Esophagus muscularis mucosa (tissue), 4 donors: ENCODE measurements at regions not wholly inside any gene's neighbourhood (a gene's known extent, or its start where the extent isn't known, plus 50 kb on each side); places are given as distances from the start of the nearest gene placed in this dataset.
"Not testable (repeated sequence)": the region's sequence is repeated elsewhere in the genome, so short reads cannot be mapped to it uniquely, and the experiment has no call there.

Experiments
- DNase-seq: peaks from one replicate; pipeline ENCODE4 v3.0.0-alpha.2; 2017; ENCODE audit errors: extremely low spot score
- H3K27ac ChIP-seq, 4 donors: fragments of 200-600 bp; sonication (generic); replicated peaks in 1 of 4; 1 replicate in 3 of 4; 2 replicates in 1 of 4; pipeline ENCODE4 v1.5.1; 2016 to 2019; ENCODE audit warnings: mild to moderate bottlenecking in 1 of 4
- H3K27me3 ChIP-seq, 4 donors: fragments of 200-600 bp; sonication (generic); one replicate each; pipeline versions ENCODE4 v1.5.1 to v1.6.0; 2016 to 2019
- H3K36me3 ChIP-seq, 4 donors: fragments of 200-600 bp; sonication (generic); one replicate each; pipeline ENCODE4 v1.5.1; 2016 to 2019
- H3K4me1 ChIP-seq, 4 donors: fragments of 200-600 bp; sonication (generic); one replicate each; pipeline ENCODE4 v1.5.1; 2016 to 2019
- H3K4me3 ChIP-seq, 4 donors: fragments of 200-600 bp; sonication (generic); 1 replicate in 2 of 4; 2 replicates in 2 of 4; pipeline ENCODE4 v1.5.1; 2016 to 2019; ENCODE audit warnings: mild to moderate bottlenecking in 4 of 4, moderate library complexity in 1 of 4
- H3K9me3 ChIP-seq, 4 donors: fragments of 200-600 bp; sonication (generic); 1 replicate in 3 of 4; 2 replicates in 1 of 4; pipeline ENCODE4 v1.5.1; 2016 to 2019
- EP300 ChIP-seq: sonication (generic); formaldehyde crosslinking; IDR thresholded peaks from one replicate; pipeline ENCODE4 v1.6.1; 2017; ENCODE audit warnings: antibody characterized with exemption
- POLR2A ChIP-seq: fragments of 450-650 bp; IDR thresholded peaks from one replicate; pipeline ENCODE4 v1.6.1; 2017; ENCODE audit warnings: antibody characterized with exemption, moderate library complexity, mild to moderate bottlenecking, low read depth
- POLR2AphosphoS5 ChIP-seq, 2 donors: sonication (generic); formaldehyde crosslinking; IDR thresholded peaks; one replicate each; pipeline ENCODE4 v1.6.1; 2017; ENCODE audit warnings: antibody characterized with exemption in 2 of 2
- WGBS: methylation state at CpG from one replicate; pipeline ENCODE4 v1.1.5; 2018; 5-methylcytosine and 5-hydroxymethylcytosine counted together
- intact Hi-C: fragments of 100-400 bp; cut with DNase I; formaldehyde crosslinking; loops from one replicate; pipeline ENCODE4 v1.15.1; 2023
- TF ChIP-seq, protein P1 (sequence below), 3 experiments: fragments of 200-600 bp in 2 of 3; fragments of 450-650 bp in 1 of 3; sonication (generic) in 2 of 3; IDR thresholded peaks; one replicate each; pipeline ENCODE4 v1.5.1; 2017 to 2019; ENCODE audit warnings: antibody characterized with exemption in 3 of 3, mild to moderate bottlenecking in 2 of 3, moderate library complexity in 1 of 3

DNA sequence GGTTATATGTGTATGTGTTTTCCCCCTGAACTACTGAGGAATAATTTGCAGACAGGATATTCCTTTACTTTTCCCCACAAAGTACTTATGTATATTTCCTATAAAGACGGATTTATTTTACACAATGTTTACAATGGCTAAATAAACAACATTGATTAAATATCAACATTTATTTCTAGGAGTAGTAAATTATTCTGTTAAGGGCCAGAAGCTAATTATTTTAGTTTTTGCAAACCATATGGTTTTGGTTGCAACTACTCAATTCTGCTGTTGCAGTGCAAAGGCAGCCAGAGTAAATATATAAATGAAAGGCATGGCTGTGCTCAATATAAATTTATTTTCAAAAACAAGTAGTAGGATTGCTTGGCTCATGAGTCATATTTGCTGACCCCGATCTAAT, 907.1 kb upstream of the MBL2 start:
- no peaks in the 10 kb centered on the region for H3K27me3 ChIP-seq
- no peaks in the 10 kb centered on the region for H3K36me3 ChIP-seq
- H3K4me1 ChIP-seq, result no peaks in the 10 kb centered on the region
- no peaks in the 10 kb centered on the region for H3K9me3 ChIP-seq
- no peak overlapping the region for H3K4me3 ChIP-seq
- TF ChIP-seq POLR2AphosphoS5 (IDR thresholded peaks at IDR 0.05) (no peak), EP300 (no peak), POLR2A (no peak)
- TF ChIP-seq, protein P1, sequence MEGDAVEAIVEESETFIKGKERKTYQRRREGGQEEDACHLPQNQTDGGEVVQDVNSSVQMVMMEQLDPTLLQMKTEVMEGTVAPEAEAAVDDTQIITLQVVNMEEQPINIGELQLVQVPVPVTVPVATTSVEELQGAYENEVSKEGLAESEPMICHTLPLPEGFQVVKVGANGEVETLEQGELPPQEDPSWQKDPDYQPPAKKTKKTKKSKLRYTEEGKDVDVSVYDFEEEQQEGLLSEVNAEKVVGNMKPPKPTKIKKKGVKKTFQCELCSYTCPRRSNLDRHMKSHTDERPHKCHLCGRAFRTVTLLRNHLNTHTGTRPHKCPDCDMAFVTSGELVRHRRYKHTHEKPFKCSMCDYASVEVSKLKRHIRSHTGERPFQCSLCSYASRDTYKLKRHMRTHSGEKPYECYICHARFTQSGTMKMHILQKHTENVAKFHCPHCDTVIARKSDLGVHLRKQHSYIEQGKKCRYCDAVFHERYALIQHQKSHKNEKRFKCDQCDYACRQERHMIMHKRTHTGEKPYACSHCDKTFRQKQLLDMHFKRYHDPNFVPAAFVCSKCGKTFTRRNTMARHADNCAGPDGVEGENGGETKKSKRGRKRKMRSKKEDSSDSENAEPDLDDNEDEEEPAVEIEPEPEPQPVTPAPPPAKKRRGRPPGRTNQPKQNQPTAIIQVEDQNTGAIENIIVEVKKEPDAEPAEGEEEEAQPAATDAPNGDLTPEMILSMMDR (IDR thresholded peaks at IDR 0.05), result no peak
- intact Hi-C loops, result no loop called here
- DNase-seq, result no peak
- 58% methylated on average over 2 of the region's 2 CpGs for WGBS
- H3K27ac ChIP-seq, result no peak overlapping the region

DNA sequence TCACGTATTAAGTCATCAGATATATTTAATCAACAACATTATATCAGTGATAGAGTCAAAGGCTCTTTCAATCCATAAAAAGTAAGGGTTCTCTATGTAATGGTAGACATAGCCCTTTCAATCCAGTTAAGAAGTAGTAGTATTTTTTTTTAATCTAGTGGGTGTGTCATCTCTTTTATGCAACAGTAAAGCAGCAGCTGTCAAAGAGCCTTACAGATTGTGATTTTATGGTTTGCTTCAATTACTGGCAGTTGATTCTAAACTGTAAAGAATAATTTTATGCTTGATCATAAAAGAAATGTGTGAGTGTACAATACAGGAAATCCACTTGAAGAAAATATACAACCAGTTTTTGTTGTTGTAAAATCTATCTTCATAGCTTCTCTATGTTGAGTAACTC, 902.6 kb upstream of the MBL2 start:
- Histone ChIP-seq H3K9me3 (peaks cover 0 to under 1% (median 0%) of the 10 kb centered on the region in 4 donors), H3K27me3 (no peaks in the 10 kb centered on the region), H3K4me3 (no peak overlapping the region), H3K4me1 (no peaks in the 10 kb centered on the region), H3K36me3 (no peaks in the 10 kb centered on the region), H3K27ac (no peak overlapping the region)
- TF ChIP-seq POLR2A (no peak), EP300 (no peak), POLR2AphosphoS5 (IDR thresholded peaks at IDR 0.05) (no peak)
- TF ChIP-seq, protein P1 (IDR thresholded peaks at IDR 0.05), result no peak
- DNase-seq, result no peak
- intact Hi-C loops, result no loop called here
- WGBS, result 59% methylated on average over 1 of the region's 1 CpG

DNA sequence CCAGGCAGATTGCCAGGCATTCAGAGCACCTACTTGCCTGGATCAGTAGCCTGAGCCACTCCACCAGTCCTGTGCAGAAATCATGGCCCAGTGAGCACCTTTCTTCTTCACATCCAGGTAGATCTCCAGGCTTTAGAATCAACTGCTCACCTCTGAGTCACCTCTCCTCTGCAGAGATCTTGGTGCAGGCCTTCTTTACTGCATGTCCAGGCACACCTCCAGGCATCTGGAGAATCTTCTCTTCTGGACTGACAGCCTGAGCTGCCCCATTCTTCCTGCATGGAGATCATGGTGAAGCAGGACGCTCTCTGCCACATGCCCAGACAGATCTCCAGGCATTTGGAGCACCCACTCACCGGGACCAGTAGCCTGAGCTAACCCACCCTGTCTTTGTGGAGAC, 894.5 kb upstream of the MBL2 start:
- H3K4me3 ChIP-seq, result no peak overlapping the region
- H3K27ac ChIP-seq, result no peak overlapping the region
- peaks cover 0 to 8% (median 4%) of the 10 kb centered on the region in 4 donors for H3K4me1 ChIP-seq
- no peak for DNase-seq
- intact Hi-C loops, result no loop called here
- 94% methylated on average over 2 of the region's 2 CpGs for WGBS
- no peaks in the 10 kb centered on the region for H3K36me3 ChIP-seq
- H3K27me3 ChIP-seq, result no peaks in the 10 kb centered on the region
- TF ChIP-seq POLR2AphosphoS5 (IDR thresholded peaks at IDR 0.05) (no peak), EP300 (no peak), POLR2A (no peak)
- TF ChIP-seq, protein P1 (IDR thresholded peaks at IDR 0.05), result no peak
- peaks cover 0 to 18% (median 6%) of the 10 kb centered on the region in 4 donors for H3K9me3 ChIP-seq

DNA sequence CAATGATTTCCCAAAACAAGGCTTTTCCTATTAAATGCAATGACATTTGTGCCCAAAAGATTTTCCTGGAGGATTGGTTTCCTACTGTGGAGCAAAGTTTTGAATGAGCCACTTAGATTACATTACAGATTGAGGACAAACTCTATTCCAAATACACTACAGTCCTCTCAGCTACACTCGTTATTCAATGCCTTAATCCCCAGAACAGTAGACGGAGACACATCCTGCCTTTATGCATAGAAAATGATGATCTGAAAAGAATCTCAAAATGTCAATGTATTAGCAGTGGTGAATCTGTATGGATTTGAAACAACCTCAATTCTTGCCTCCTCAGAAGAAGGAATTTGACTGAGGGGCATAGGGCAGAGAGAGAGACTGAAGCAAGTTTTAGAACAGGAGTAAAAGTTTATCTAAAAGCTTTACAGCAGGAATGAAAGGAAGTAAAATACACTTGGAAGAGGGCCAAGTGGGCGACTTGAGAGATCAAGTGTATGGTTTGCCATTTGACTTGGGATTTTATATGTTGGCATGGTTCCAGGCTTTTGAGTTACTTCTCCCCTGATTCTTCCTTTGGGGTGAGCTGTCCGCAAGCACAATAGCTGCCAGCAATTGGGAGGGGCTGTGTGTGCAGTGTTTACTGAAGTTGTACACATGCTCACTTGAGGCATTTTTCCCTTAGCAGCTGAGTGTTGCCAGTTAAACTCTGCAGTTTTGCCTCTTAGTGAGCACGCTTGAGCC, 891.9 kb upstream of the MBL2 start:
- H3K4me1 ChIP-seq, result peaks cover 0 to 8% (median 4%) of the 10 kb centered on the region in 4 donors
- H3K9me3 ChIP-seq, result peaks cover 0 to 13% (median 2%) of the 10 kb centered on the region in 4 donors
- TF ChIP-seq, protein P1 (IDR thresholded peaks at IDR 0.05), result no peak
- TF ChIP-seq POLR2AphosphoS5 (IDR thresholded peaks at IDR 0.05), result no peak
- no peaks in the 10 kb centered on the region for H3K36me3 ChIP-seq
- H3K27ac ChIP-seq, result no peak overlapping the region
- H3K27me3 ChIP-seq, result no peaks in the 10 kb centered on the region
- no peak for DNase-seq
- WGBS, result 28% methylated on average over 5 of the region's 5 CpGs
- intact Hi-C loops, result no loop called here
- H3K4me3 ChIP-seq, result no peak overlapping the region

DNA sequence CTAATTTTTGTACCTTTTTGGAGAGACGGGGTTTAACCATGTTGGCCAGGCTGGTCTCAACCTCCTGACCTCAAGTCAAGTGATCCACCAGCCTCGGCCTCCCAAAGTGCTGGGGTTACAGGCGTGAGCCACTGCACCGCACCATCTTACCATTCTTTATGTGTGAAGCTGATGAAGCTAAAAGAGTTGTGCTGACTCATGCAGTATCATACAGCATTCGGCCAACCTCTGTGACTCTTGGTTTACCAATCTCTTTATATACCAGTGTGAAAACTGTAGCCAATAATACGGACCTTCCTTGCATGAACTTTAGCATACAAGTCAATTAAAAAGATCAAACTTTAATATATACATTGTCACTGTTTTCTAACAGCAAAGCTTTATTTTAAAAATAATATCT, 878.2 kb upstream of the MBL2 start:
- WGBS, result 93% methylated on average over 6 of the region's 6 CpGs
- TF ChIP-seq POLR2AphosphoS5 (IDR thresholded peaks at IDR 0.05) (no peak), POLR2A (no peak), EP300 (no peak)
- TF ChIP-seq, protein P1 (IDR thresholded peaks at IDR 0.05), result no peak
- DNase-seq, result no peak

DNA sequence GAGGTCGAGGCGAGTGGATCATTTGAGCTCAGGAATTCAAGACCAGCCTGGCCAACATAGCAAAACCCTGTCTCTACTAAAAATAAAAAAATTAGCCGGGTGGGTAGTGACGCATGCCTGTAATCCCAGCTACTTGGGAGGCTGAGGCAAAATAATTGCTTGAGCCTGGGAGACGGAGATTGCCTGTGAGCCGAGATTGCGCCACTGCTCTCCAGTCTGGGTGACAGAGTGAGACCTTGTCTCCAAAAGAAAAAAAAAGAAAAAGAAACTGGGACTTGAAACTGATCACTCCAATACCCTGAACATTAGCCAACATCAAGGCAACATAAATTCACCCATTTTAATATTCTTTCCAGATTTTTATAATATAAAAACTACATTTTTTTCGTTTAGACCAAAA, 874.6 kb upstream of the MBL2 start:
- H3K4me3 ChIP-seq, H3K36me3 ChIP-seq, H3K4me1 ChIP-seq, H3K9me3 ChIP-seq, DNase-seq, H3K27ac ChIP-seq, intact Hi-C loops, H3K27me3 ChIP-seq: not testable (repeated sequence)
- 76% methylated on average over 8 of the region's 8 CpGs for WGBS

More for the DNA sequence above, 878.2 kb upstream of the MBL2 start:
- H3K4me3 ChIP-seq, result no peak overlapping the region
- intact Hi-C loops, result no loop called here
- no peaks in the 10 kb centered on the region for H3K27me3 ChIP-seq
- H3K36me3 ChIP-seq, result no peaks in the 10 kb centered on the region
- no peaks in the 10 kb centered on the region for H3K4me1 ChIP-seq
- no peaks in the 10 kb centered on the region for H3K9me3 ChIP-seq
- H3K27ac ChIP-seq, result no peak overlapping the region
